ENCODE measurements at regions not wholly inside any gene's neighbourhood (a gene's known extent, or its start where the extent isn't known, plus 50 kb on each side); places are given as distances from the start of the nearest gene placed in this dataset.

DNA sequence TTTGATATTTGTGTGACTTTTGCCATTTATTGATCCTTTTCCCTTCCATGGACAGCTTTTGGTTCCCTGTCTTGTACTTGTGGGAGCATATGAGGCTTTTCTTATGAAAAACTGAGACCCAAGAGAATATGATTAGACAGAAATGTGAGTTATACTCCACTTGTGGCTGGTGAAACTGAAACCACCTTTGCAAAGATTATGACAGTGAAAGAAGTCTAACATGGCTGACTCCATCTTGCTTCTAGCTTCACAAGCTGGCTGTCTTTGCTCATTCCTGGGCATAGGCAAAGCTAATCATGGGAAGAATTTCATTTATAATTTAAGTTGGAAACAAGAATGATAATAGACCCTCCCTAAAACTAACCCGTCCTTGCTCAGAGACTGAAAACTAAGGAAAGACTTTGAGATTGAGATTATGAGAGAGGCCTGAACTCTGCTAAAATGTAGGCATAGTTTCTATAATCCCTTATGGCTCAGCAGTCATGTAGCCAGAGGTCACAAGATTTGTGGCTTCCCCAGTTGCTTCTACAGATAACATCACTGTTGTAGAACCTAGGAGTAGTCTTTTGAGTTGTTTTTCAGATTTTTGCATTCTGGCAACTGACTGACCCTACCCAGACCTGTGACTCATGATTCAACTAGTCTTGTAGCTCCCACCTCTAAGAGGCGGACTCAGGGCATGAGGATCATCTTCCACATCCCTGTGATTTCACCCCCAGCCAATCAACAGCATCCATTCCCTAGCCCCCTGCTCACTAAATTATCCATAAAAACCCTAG, 50.9 kb upstream of the CD2AP start:
- TF ChIP-seq, protein P1, sequence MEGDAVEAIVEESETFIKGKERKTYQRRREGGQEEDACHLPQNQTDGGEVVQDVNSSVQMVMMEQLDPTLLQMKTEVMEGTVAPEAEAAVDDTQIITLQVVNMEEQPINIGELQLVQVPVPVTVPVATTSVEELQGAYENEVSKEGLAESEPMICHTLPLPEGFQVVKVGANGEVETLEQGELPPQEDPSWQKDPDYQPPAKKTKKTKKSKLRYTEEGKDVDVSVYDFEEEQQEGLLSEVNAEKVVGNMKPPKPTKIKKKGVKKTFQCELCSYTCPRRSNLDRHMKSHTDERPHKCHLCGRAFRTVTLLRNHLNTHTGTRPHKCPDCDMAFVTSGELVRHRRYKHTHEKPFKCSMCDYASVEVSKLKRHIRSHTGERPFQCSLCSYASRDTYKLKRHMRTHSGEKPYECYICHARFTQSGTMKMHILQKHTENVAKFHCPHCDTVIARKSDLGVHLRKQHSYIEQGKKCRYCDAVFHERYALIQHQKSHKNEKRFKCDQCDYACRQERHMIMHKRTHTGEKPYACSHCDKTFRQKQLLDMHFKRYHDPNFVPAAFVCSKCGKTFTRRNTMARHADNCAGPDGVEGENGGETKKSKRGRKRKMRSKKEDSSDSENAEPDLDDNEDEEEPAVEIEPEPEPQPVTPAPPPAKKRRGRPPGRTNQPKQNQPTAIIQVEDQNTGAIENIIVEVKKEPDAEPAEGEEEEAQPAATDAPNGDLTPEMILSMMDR (IDR thresholded peaks at IDR 0.05; ENCODE audit: insufficient read depth, low read depth, low read length, missing control alignments), result no peak
- H3K4me3 ChIP-seq (ENCODE audit: low read depth, low read length), result no peak overlapping the region
- no peak for DNase-seq (ENCODE audit: low read depth)

DNA sequence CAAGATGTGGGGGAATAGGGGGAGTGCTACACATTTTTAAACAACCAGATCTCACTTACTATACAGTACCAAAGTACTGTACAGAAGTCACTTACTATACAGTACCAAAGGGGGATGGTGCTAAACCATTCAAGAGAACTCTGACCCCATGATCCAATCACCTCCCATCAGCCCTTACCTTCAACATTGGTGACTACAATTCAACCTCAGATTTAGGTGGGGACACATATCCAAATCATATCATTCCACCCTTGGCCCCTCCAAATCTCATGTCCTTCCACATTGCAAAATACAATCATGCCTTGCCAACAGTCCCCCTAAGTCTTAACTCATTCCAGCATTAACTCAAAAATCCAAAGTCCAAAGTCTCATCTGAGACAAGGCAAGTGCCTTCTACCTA, 49.9 kb upstream of the CD2AP start:
- no peak for DNase-seq (ENCODE audit: low read depth)
- no peak overlapping the region for H3K4me3 ChIP-seq (ENCODE audit: low read depth, low read length)
- TF ChIP-seq, protein P1 (IDR thresholded peaks at IDR 0.05; ENCODE audit: insufficient read depth, low read depth, low read length, missing control alignments), result no peak
